22Rv1 (cell line): ENCODE measurements at regions not wholly inside any gene's neighbourhood (a gene's known extent, or its start where the extent isn't known, plus 50 kb on each side); places are given as distances from the start of the nearest gene placed in this dataset.

Experiments
- H3K27ac ChIP-seq: fragments of 450-650 bp; 2 replicates; pipeline ENCODE4 v1.5.1; 2017
- CTCF ChIP-seq: fragments of 450-650 bp; IDR thresholded peaks from 2 replicates; pipeline ENCODE4 v1.5.1; 2017; ENCODE audit warnings: mild to moderate bottlenecking
- ZFX ChIP-seq: fragments of 450-650 bp; IDR thresholded peaks from 2 replicates; pipeline ENCODE4 v1.6.1; 2017; ENCODE audit warnings: antibody characterized with exemption, borderline replicate concordance

- no peak for TF ChIP-seq ZFX
- no peak for TF ChIP-seq CTCF
- no peak overlapping the region for H3K27ac ChIP-seq
Observed at GRCh38 chr1:4090976-4091660, 191.0 kb upstream of the C1orf174 start.

GRCh38 chr1:4091996-4092395 is 191.9 kb upstream of the C1orf174 start:
- TF ChIP-seq ZFX (no peak), CTCF (no peak)
- H3K27ac ChIP-seq = no peak overlapping the region

- H3K27ac ChIP-seq = no peak overlapping the region
- TF ChIP-seq ZFX (no peak), CTCF (no peak)
Observed at GRCh38 chr1:4093856-4094565, 193.9 kb upstream of the C1orf174 start.

GRCh38 chr1:4095433-4095971 is 195.4 kb upstream of the C1orf174 start:
- no peak overlapping the region for H3K27ac ChIP-seq
- TF ChIP-seq ZFX = no peak
- TF ChIP-seq CTCF = no peak

- no peak overlapping the region for H3K27ac ChIP-seq
- TF ChIP-seq CTCF (no peak), ZFX (no peak)
Observed at GRCh38 chr1:4101459-4102161, 201.5 kb upstream of the C1orf174 start.

- no peak overlapping the region for H3K27ac ChIP-seq
- no peak for TF ChIP-seq CTCF
- TF ChIP-seq ZFX = no peak
Observed at GRCh38 chr1:4105300-4105880, 205.3 kb upstream of the C1orf174 start.
